Neural progenitor cell (in vitro differentiated cells): ENCODE measurements at regions not wholly inside any gene's neighbourhood (a gene's known extent, or its start where the extent isn't known, plus 50 kb on each side); places are given as distances from the start of the nearest gene placed in this dataset.

Source experiments
- EZH2 ChIP-seq: fragments of 200-600 bp; sonication (generic); IDR thresholded peaks from 2 replicates; pipeline ENCODE4 v1.6.1; 2017; ENCODE audit warnings: antibody characterized with exemption, mild to moderate bottlenecking, moderate library complexity
- EZH2phosphoT487 ChIP-seq: fragments of 200-600 bp; sonication (generic); IDR thresholded peaks from 2 replicates; pipeline ENCODE4 v1.6.1; 2017; ENCODE audit warnings: antibody characterized with exemption
- TF ChIP-seq, protein P1 (sequence below): fragments of 200-600 bp; sonication (generic); IDR thresholded peaks from 2 replicates; pipeline ENCODE4 v1.5.1; 2017; ENCODE audit warnings: antibody characterized with exemption, mild to moderate bottlenecking

DNA sequence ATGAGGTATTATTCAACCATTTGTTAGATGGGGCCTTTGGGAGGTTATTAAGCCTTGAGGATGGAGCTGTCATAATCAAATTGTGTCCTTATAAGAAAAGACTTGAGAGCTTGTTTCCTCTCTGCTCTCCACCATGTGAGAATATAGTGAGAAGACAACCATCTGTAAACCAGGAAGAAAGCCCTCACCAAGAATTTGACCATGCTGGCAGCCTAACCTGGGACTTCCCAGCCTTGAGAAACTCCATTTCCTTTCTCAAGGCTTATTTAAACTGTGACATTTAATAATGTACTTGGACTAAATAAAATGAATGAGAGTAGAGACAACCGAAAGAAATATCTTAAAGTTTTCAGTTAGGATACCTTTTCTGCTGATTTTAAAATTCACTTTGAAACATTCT lies 83.7 kb upstream of the GC start:
- TF ChIP-seq, protein P1, sequence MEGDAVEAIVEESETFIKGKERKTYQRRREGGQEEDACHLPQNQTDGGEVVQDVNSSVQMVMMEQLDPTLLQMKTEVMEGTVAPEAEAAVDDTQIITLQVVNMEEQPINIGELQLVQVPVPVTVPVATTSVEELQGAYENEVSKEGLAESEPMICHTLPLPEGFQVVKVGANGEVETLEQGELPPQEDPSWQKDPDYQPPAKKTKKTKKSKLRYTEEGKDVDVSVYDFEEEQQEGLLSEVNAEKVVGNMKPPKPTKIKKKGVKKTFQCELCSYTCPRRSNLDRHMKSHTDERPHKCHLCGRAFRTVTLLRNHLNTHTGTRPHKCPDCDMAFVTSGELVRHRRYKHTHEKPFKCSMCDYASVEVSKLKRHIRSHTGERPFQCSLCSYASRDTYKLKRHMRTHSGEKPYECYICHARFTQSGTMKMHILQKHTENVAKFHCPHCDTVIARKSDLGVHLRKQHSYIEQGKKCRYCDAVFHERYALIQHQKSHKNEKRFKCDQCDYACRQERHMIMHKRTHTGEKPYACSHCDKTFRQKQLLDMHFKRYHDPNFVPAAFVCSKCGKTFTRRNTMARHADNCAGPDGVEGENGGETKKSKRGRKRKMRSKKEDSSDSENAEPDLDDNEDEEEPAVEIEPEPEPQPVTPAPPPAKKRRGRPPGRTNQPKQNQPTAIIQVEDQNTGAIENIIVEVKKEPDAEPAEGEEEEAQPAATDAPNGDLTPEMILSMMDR = no peak
- TF ChIP-seq EZH2phosphoT487 (no peak), EZH2 (no peak)
